Liver (tissue), 7 donors: ENCODE measurements at regions not wholly inside any gene's neighbourhood (a gene's known extent, or its start where the extent isn't known, plus 50 kb on each side); places are given as distances from the start of the nearest gene placed in this dataset.

ENCODE experiments used
- DNase-seq: peaks from one replicate; pipeline ENCODE4 v3.0.0-alpha.2; 2017; ENCODE audit warnings: low spot score
- H3K27ac ChIP-seq, 2 donors: one replicate each; pipeline ENCODE4 v1.7.0; 2013; ENCODE audit warnings: inconsistent platforms in 2 of 2, low read length in 2 of 2, control low read depth in 1 of 2, low read depth in 1 of 2, mild to moderate bottlenecking in 1 of 2
- H3K27me3 ChIP-seq, 4 donors: one replicate each; pipeline versions ENCODE4 v1.6.1 to v1.7.0; 2013; ENCODE audit warnings: low read length in 3 of 4, inconsistent platforms in 1 of 4, mild to moderate bottlenecking in 1 of 4, moderate library complexity in 1 of 4; ENCODE audit not compliant: control insufficient read depth in 4 of 4, insufficient read depth in 4 of 4
- H3K36me3 ChIP-seq, 4 donors: one replicate each; pipeline versions ENCODE4 v1.6.1 to v1.7.0; 2013; ENCODE audit warnings: low read length in 3 of 4, mild to moderate bottlenecking in 3 of 4, low read depth in 1 of 4, moderate library complexity in 1 of 4; ENCODE audit not compliant: control insufficient read depth in 4 of 4, insufficient read depth in 3 of 4
- H3K4me1 ChIP-seq, 4 donors: one replicate each; pipeline versions ENCODE4 v1.6.1 to v1.7.0; 2013; ENCODE audit warnings: low read length in 3 of 4, mild to moderate bottlenecking in 3 of 4, moderate library complexity in 1 of 4; ENCODE audit not compliant: control insufficient read depth in 4 of 4, insufficient read depth in 4 of 4
- H3K4me3 ChIP-seq, 3 donors: one replicate each; pipeline versions ENCODE4 v1.6.1 to v1.7.0; 2013; ENCODE audit warnings: low read length in 3 of 3, control low read depth in 1 of 3, low read depth in 1 of 3, mild to moderate bottlenecking in 1 of 3
- H3K9ac ChIP-seq, 2 donors: one replicate each; pipeline ENCODE4 v1.7.0; 2013; ENCODE audit warnings: low read length in 2 of 2, mild to moderate bottlenecking in 2 of 2, moderate library complexity in 2 of 2, control low read depth in 1 of 2, low read depth in 1 of 2
- H3K9me3 ChIP-seq, 4 donors: one replicate each; pipeline versions ENCODE4 v1.6.1 to v1.7.0; 2013; ENCODE audit warnings: low read length in 3 of 4; ENCODE audit not compliant: control insufficient read depth in 4 of 4
- EGR1 ChIP-seq, 2 donors: IDR thresholded peaks; 2 replicates each; pipeline ENCODE4 v1.6.1; 2016 to 2018; ENCODE audit warnings: antibody characterized with exemption in 2 of 2, low read depth in 2 of 2
- FOXA1 ChIP-seq: IDR thresholded peaks from 2 replicates; pipeline ENCODE4 v1.6.1; 2016; ENCODE audit warnings: antibody characterized with exemption
- GABPA ChIP-seq, 2 donors: IDR thresholded peaks in 1 of 2; conservative IDR thresholded peaks in 1 of 2; 2 replicates each; pipeline ENCODE4 v1.6.1; 2016; ENCODE audit warnings: antibody characterized with exemption in 2 of 2, mild to moderate bottlenecking in 1 of 2, moderate library complexity in 1 of 2
- HNF4A ChIP-seq, 2 donors: conservative IDR thresholded peaks; 2 replicates each; pipeline ENCODE4 v1.6.1; 2016; ENCODE audit warnings: antibody characterized with exemption in 2 of 2, mild to moderate bottlenecking in 2 of 2
- HNF4G ChIP-seq: IDR thresholded peaks from 2 replicates; pipeline ENCODE4 v1.6.1; 2016; ENCODE audit warnings: antibody characterized with exemption
- JUND ChIP-seq, 2 donors: IDR thresholded peaks; 2 replicates each; pipeline ENCODE4 v1.6.1; 2016; ENCODE audit warnings: antibody characterized with exemption in 2 of 2
- MAX ChIP-seq: IDR thresholded peaks from 2 replicates; pipeline ENCODE4 v1.6.1; 2016; ENCODE audit warnings: antibody characterized with exemption
- NR2F2 ChIP-seq: IDR thresholded peaks from 2 replicates; pipeline ENCODE4 v1.6.1; 2016; ENCODE audit warnings: antibody characterized with exemption
- REST ChIP-seq: IDR thresholded peaks from 2 replicates; pipeline ENCODE4 v1.6.1; 2016; ENCODE audit warnings: antibody characterized with exemption, mild to moderate bottlenecking
- RXRA ChIP-seq, 2 donors: IDR thresholded peaks; 2 replicates each; pipeline ENCODE4 v1.6.1; 2017 to 2018; ENCODE audit warnings: antibody characterized with exemption in 2 of 2, mild to moderate bottlenecking in 1 of 2
- SP1 ChIP-seq: IDR thresholded peaks from 2 replicates; pipeline ENCODE4 v1.6.1; 2018; ENCODE audit warnings: antibody characterized with exemption, mild to moderate bottlenecking
- TAF1 ChIP-seq: conservative IDR thresholded peaks from 2 replicates; pipeline ENCODE4 v1.6.1; 2016; ENCODE audit warnings: antibody characterized with exemption, mild to moderate bottlenecking
- YY1 ChIP-seq: IDR thresholded peaks from 2 replicates; pipeline ENCODE4 v1.6.1; 2016; ENCODE audit warnings: antibody characterized with exemption, mild to moderate bottlenecking
- WGBS: extraction: QIAGEN DNeasy Blood & Tissue Kit; methylation state at CpG from one replicate; pipeline ENCODE4 v1.1.7; 2013; 5-methylcytosine and 5-hydroxymethylcytosine counted together
- TF ChIP-seq, protein P1 (sequence below): IDR thresholded peaks from 2 replicates; pipeline ENCODE4 v1.6.1; 2016; ENCODE audit warnings: antibody characterized with exemption
- donor health status: healthy.
- donor health status: healthy.
- donor health status: healthy.
- donor health status: healthy.

DNA sequence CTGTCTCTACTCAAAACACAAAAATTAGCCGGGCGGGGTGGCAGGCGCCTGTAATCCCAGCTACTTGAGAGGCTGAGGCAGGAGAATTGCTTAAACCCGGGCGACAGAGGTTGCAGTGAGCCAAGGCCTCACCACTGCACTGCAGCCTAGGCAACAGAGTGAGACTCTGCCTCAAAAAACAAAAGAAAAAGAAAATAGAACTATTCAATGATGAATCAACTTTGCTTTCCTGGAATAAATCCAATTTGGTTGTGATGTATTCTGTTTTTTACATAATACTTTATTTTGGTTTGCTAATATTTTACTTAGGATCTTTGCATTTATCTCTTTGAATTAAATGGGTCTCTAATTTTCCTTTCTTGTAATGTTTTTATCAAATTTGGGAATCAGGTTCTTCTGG, 86.3 kb upstream of the MBOAT2 start:
- H3K27me3 ChIP-seq: no peaks in the 10 kb centered on the region
- no peak overlapping the region for H3K4me3 ChIP-seq
- no peaks in the 10 kb centered on the region for H3K9me3 ChIP-seq
- no peak overlapping the region for H3K27ac ChIP-seq
- no peaks in the 10 kb centered on the region for H3K4me1 ChIP-seq
- H3K9ac ChIP-seq: no peak overlapping the region
- DNase-seq: no peak
- no peaks in the 10 kb centered on the region for H3K36me3 ChIP-seq
- WGBS: 94% methylated on average over 5 of the region's 5 CpGs
- no peak for TF ChIP-seq TAF1
- TF ChIP-seq FOXA1: no peak

DNA sequence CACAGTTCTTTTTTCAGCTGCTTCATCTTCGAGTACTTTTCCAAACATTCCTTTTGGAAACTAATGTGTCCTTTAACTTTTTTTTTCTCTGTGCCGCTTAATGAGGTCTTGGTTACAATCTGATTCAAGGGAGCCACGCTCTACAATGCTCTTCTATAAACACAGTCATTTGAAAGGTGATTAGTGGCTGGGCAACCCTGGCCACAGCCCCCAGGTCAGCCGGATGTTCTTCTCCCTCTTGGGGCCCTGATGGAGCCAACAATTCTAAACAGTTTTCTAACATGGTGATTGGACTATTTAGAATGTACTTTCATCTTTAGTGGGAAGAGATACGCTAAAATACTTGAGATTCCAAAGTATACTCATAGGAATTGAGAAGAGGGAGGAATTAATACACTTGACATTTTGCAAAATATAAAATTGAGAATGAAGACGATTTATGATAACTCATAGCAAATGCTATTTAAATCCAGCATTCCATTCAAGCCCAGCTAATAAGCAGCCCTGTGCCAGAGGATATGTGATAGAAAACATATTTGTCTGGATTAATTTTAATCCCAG, 83.7 kb upstream of the MBOAT2 start:
- TF ChIP-seq EGR1 (IDR thresholded peaks at IDR 0.05; ENCODE audit: low read depth in 2 of 2): no peak
- TF ChIP-seq NR2F2: no peak
- TF ChIP-seq, protein P1, sequence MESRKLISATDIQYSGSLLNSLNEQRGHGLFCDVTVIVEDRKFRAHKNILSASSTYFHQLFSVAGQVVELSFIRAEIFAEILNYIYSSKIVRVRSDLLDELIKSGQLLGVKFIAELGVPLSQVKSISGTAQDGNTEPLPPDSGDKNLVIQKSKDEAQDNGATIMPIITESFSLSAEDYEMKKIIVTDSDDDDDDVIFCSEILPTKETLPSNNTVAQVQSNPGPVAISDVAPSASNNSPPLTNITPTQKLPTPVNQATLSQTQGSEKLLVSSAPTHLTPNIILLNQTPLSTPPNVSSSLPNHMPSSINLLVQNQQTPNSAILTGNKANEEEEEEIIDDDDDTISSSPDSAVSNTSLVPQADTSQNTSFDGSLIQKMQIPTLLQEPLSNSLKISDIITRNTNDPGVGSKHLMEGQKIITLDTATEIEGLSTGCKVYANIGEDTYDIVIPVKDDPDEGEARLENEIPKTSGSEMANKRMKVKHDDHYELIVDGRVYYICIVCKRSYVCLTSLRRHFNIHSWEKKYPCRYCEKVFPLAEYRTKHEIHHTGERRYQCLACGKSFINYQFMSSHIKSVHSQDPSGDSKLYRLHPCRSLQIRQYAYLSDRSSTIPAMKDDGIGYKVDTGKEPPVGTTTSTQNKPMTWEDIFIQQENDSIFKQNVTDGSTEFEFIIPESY: no peak
- no peak for TF ChIP-seq SP1
- TF ChIP-seq HNF4A (conservative IDR thresholded peaks at IDR 0.05): no peak
- no peak for TF ChIP-seq JUND (IDR thresholded peaks at IDR 0.05)
- no peak overlapping the region for H3K9ac ChIP-seq
- H3K4me1 ChIP-seq: no peaks in the 10 kb centered on the region
- no peak for DNase-seq
- no peaks in the 10 kb centered on the region for H3K27me3 ChIP-seq
- H3K27ac ChIP-seq: no peak overlapping the region
- no peaks in the 10 kb centered on the region for H3K9me3 ChIP-seq
- H3K4me3 ChIP-seq: no peak overlapping the region
- WGBS: 53% methylated on average over 6 of the region's 6 CpGs
- no peaks in the 10 kb centered on the region for H3K36me3 ChIP-seq

GRCh38 chr2:9086465-9086864, 83.0 kb upstream of the MBOAT2 start:
- Histone ChIP-seq H3K9me3 (no peaks in the 10 kb centered on the region), H3K27ac (no peak overlapping the region), H3K4me3 (no peak overlapping the region), H3K36me3 (no peaks in the 10 kb centered on the region), H3K4me1 (no peaks in the 10 kb centered on the region), H3K27me3 (no peaks in the 10 kb centered on the region), H3K9ac (no peak overlapping the region)
- TF ChIP-seq MAX (no peak), TAF1 (no peak), RXRA (IDR thresholded peaks at IDR 0.05) (no peak), FOXA1 (no peak), GABPA (IDR thresholded peaks at IDR 0.05 in 1 of 2, conservative IDR thresholded peaks at IDR 0.05 in 1 of 2) (no peak), REST (no peak), YY1 (no peak), HNF4G (no peak), NR2F2 (no peak), HNF4A (conservative IDR thresholded peaks at IDR 0.05) (no peak)
- TF ChIP-seq, protein P1: no peak
- DNase-seq: no peak
- WGBS: 76% methylated on average over 7 of the region's 7 CpGs
